Naive thymus-derived CD4-positive, alpha-beta T cell (primary cell): ENCODE measurements at regions not wholly inside any gene's neighbourhood (a gene's known extent, or its start where the extent isn't known, plus 50 kb on each side); places are given as distances from the start of the nearest gene placed in this dataset.
A peak's percentile ranks its signal among the peaks of the same experiment; 100 is the strongest.

Experiments used
- ATAC-seq: fragments of 150-1000 bp; cut with Tn5 transposase; 2 replicates; pipeline ENCODE4 v1.10.0; 2021; ENCODE audit warnings: mild to moderate bottlenecking, moderate library complexity
- CTCF ChIA-PET: fragments of 350-600 bp; sonication (Branson Sonifier 250); formaldehyde crosslinking; loops from one replicate; lab custom pipeline; 2021; ENCODE audit warnings: antibody characterized with exemption; lab: Charles Lee
- POLR2A ChIA-PET: fragments of 350-600 bp; sonication (Branson Sonifier 250); formaldehyde crosslinking; loops from one replicate; lab custom pipeline; 2021; ENCODE audit warnings: antibody characterized with exemption, inconsistent platforms; lab: Charles Lee
- DNase-seq, 9 donors: peaks; one replicate each; pipeline versions ENCODE4 v3.0.0 to v3.0.0-alpha.2; 2020 to 2022; ENCODE audit warnings: mixed read lengths in 1 of 9
- H3K27ac ChIP-seq: one replicate; pipeline ENCODE4 v1.7.0; 2013; ENCODE audit warnings: mild to moderate bottlenecking, low read depth, low read length, moderate library complexity
- H3K27me3 ChIP-seq, 2 donors: one replicate each; pipeline ENCODE4 v1.7.0; 2013; ENCODE audit warnings: low read length in 2 of 2, mild to moderate bottlenecking in 2 of 2, moderate library complexity in 2 of 2; ENCODE audit not compliant: control insufficient read depth in 2 of 2, insufficient read depth in 2 of 2
- H3K36me3 ChIP-seq, 3 experiments: 1 replicate in 2 of 3; 2 replicates in 1 of 3; pipeline ENCODE4 v1.7.0; 2013; ENCODE audit warnings: low read length in 3 of 3, mild to moderate bottlenecking in 3 of 3, moderate library complexity in 1 of 3; ENCODE audit not compliant: insufficient read depth in 3 of 3, control insufficient read depth in 2 of 3
- H3K4me1 ChIP-seq, 2 donors: one replicate each; pipeline ENCODE4 v1.7.0; 2013; ENCODE audit warnings: low read length in 2 of 2, mild to moderate bottlenecking in 2 of 2, moderate library complexity in 1 of 2; ENCODE audit not compliant: control insufficient read depth in 2 of 2, insufficient read depth in 2 of 2
- H3K4me3 ChIP-seq: 2 replicates; pipeline ENCODE4 v1.7.0; 2013; ENCODE audit warnings: mild to moderate bottlenecking, low read length
- H3K9me3 ChIP-seq, 3 experiments: 1 replicate in 2 of 3; 2 replicates in 1 of 3; pipeline ENCODE4 v1.7.0; 2013; ENCODE audit warnings: low read length in 3 of 3; ENCODE audit not compliant: control insufficient read depth in 2 of 3
- H3K27ac Mint-ChIP-seq, 9 donors: one replicate each; pipeline ENCODE4 v1.8.0; 2020 to 2022; ENCODE audit warnings: mixed read lengths in 9 of 9, mild to moderate bottlenecking in 8 of 9, moderate library complexity in 5 of 9, inconsistent platforms in 2 of 9
- H3K27me3 Mint-ChIP-seq, 5 donors: one replicate each; pipeline ENCODE4 v1.8.0; 2021 to 2022; ENCODE audit warnings: mixed read lengths in 5 of 5, mild to moderate bottlenecking in 1 of 5
- H3K36me3 Mint-ChIP-seq, 5 donors: one replicate each; pipeline ENCODE4 v1.8.0; 2020 to 2022; ENCODE audit warnings: mixed read lengths in 5 of 5, mild to moderate bottlenecking in 3 of 5, inconsistent platforms in 1 of 5
- H3K4me1 Mint-ChIP-seq, 7 donors: one replicate each; pipeline ENCODE4 v1.8.0; 2020 to 2022; ENCODE audit warnings: mixed read lengths in 7 of 7, mild to moderate bottlenecking in 3 of 7, inconsistent platforms in 1 of 7
- H3K4me3 Mint-ChIP-seq, 10 donors: one replicate each; pipeline ENCODE4 v1.8.0; 2020 to 2022; ENCODE audit warnings: mild to moderate bottlenecking in 10 of 10, mixed read lengths in 10 of 10, moderate library complexity in 6 of 10, inconsistent platforms in 2 of 10
- H3K9me3 Mint-ChIP-seq, 11 donors: one replicate each; pipeline ENCODE4 v1.8.0; 2020 to 2022; ENCODE audit warnings: mixed read lengths in 11 of 11, mild to moderate bottlenecking in 4 of 11, inconsistent platforms in 1 of 11, moderate library complexity in 1 of 11
- intact Hi-C, 2 donors: fragments of 100-400 bp; cut with micrococcal nuclease; formaldehyde crosslinking; loops; one replicate each; pipeline ENCODE4 v1.15.1; 2023

DNA sequence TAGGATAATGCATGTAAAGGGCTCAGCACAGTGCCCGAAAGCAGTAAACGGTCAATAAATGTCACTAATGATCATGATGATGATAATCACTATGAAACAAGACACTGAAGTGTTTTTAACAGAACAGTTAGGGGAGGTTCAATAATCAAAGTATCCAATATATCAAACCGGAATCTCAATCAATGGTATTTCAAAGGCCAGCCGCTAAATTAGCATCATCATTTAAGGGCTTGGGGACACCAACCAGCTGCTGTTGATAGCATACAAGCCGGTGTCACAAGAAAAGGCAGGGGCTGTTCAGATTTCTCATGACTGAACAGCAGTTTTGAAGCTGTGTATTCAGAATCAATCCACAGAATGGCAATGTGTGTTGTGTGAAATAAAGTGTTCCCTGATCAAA, 316.0 kb upstream of the NPVF start:
- no peak overlapping the region for H3K27ac Mint-ChIP-seq
- no peak overlapping the region for H3K4me3 Mint-ChIP-seq
- ChIA-PET CTCF (no interaction called here), POLR2A (no interaction called here)
- no peaks in the 10 kb centered on the region for H3K36me3 Mint-ChIP-seq
- intact Hi-C loops = no loop called here
- Histone ChIP-seq H3K27me3 (no peaks in the 10 kb centered on the region), H3K36me3 (no peaks in the 10 kb centered on the region), H3K27ac (no peak overlapping the region), H3K9me3 (no peaks in the 10 kb centered on the region), H3K4me1 (no peaks in the 10 kb centered on the region), H3K4me3 (no peak overlapping the region)
- peaks cover 2 to 17% (median 12%) of the 10 kb centered on the region in 7 donors for H3K4me1 Mint-ChIP-seq
- no peak for DNase-seq
- peaks cover 0 to 3% (median 0%) of the 10 kb centered on the region in 11 donors for H3K9me3 Mint-ChIP-seq
- no peak for ATAC-seq
- H3K27me3 Mint-ChIP-seq = peaks cover 0 to 19% (median 6%) of the 10 kb centered on the region in 5 donors

DNA sequence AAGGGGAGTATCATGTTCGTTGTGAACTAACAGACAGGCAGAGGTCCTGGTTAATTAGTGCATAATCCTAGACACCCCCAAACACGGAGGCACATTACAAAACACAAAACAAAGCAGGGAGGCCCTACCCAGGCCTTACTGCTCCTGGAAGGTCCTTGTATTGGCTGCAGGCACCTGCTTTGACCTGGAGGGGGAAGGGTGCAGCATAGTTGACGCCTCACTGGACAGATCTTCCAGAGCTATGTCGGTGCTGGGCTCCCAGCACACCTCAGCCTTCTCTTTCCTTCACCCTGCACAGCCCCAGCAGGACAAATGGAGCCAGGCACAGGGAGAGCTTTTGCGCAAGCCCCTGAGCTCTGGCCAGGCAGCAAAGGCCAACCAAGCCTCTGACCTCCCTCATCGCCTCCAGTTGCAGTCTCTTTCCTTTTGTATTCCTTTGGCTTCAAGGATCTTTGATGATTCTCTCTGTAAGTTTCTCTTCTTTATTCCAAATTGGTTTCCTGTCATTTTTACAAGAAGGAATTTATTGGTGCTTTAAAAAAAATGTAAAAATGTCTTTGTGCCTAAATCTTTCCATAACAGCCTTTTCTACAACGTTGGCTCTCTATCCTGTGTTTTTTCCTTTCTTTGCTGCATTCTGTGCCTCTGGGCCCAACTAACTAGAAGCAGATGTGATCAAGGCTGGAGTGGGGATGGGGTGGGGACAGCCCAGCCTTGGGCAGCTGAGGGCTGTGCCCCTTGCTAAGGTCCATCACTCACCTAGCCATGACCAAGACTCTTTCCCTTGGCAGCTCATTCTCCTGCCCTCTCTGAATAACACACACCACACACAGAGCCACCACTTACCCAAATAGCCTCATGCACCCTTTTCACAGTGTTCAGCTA, 317.1 kb upstream of the NPVF start:
- no peak for DNase-seq
- intact Hi-C loops = no loop called here
- H3K27me3 Mint-ChIP-seq = peaks cover 0 to 20% (median 6%) of the 10 kb centered on the region in 5 donors
- ChIA-PET CTCF (interaction anchor here (0.6 kb wide), 1 partner anchor 127 kb away, joined by 3 read pairs; no protein-coding TSS in a partner anchor), POLR2A (interaction anchor here (0.7 kb wide), 1 partner anchor 14 kb away, joined by 3 read pairs; no protein-coding TSS in a partner anchor)
- H3K9me3 ChIP-seq = no peaks in the 10 kb centered on the region
- no peak overlapping the region for H3K27ac ChIP-seq
- H3K9me3 Mint-ChIP-seq = peaks cover 0 to 3% (median 0%) of the 10 kb centered on the region in 11 donors
- H3K4me3 ChIP-seq = no peak overlapping the region
- no peak overlapping the region for H3K4me3 Mint-ChIP-seq
- no peaks in the 10 kb centered on the region for H3K27me3 ChIP-seq
- H3K27ac Mint-ChIP-seq = no peak overlapping the region
- ATAC-seq = no peak
- H3K4me1 ChIP-seq = no peaks in the 10 kb centered on the region
- no peaks in the 10 kb centered on the region for H3K36me3 Mint-ChIP-seq
- H3K36me3 ChIP-seq = no peaks in the 10 kb centered on the region
- peaks cover 2 to 16% (median 11%) of the 10 kb centered on the region in 7 donors for H3K4me1 Mint-ChIP-seq

DNA sequence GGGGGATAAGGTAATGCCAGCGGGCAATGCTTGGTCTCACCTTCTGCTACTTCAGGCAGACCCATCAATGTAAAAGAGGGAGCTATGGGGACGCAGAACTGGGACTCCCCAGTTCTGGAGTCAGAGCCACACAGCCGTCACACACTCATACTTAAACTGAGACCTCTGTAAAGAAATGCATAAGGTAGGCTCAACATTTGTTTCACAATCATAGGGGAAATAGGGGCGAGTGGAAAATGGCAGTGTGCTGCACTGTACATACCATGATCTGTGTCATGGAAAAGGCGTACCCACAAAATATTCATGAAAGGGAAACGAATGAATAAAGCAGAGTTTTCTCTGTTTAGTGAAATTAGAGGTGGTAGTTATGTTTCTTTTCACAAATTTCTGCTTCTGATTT, 318.0 kb upstream of the NPVF start:
- DNase-seq (no peak), ATAC-seq (no peak)
- POLR2A ChIA-PET = no interaction called here
- peaks cover 0 to 3% (median 0%) of the 10 kb centered on the region in 11 donors for H3K9me3 Mint-ChIP-seq
- intact Hi-C loops = no loop called here
- CTCF ChIA-PET = no interaction called here
- no peak overlapping the region for H3K4me3 Mint-ChIP-seq
- Histone ChIP-seq H3K9me3 (no peaks in the 10 kb centered on the region), H3K4me1 (no peaks in the 10 kb centered on the region), H3K36me3 (no peaks in the 10 kb centered on the region), H3K4me3 (no peak overlapping the region), H3K27ac (no peak overlapping the region), H3K27me3 (no peaks in the 10 kb centered on the region)
- peaks cover 6 to 26% (median 14%) of the 10 kb centered on the region in 5 donors for H3K27me3 Mint-ChIP-seq
- H3K27ac Mint-ChIP-seq = no peak overlapping the region
- peaks cover 2 to 16% (median 11%) of the 10 kb centered on the region in 7 donors for H3K4me1 Mint-ChIP-seq
- no peaks in the 10 kb centered on the region for H3K36me3 Mint-ChIP-seq

DNA sequence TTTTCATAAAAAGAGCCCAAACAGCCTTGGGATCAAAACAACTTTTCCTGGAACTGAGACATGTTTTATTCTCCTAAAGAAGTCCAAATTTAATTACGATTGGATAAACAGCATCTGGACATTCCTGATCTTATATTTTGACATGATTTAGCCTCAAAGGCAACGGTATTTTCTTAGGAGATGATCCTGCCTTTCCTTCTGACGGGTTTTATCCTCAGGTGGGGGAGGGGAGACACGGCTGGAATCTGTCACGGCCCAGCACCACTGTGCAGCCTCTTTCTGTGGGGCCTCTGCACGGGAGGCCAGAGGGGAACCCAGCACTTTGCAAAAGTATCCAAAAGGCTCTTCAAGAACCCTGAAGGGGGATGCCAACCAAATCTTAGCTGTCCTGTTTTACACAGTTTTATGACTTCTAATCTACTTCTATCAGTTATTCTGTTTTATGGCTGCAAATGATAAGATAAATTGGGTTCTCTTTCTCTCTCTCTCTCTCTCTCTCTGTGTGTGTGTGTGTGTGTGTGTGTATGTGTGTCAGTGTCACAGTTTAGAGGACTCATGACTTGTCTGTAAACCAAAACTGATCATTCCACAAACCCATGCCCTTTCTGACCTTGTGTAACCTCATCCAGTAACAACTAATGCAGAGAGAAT, 321.1 kb upstream of the NPVF start:
- H3K27ac ChIP-seq = no peak overlapping the region
- no peaks in the 10 kb centered on the region for H3K27me3 ChIP-seq
- no peaks in the 10 kb centered on the region for H3K9me3 ChIP-seq
- no peak overlapping the region for H3K4me3 ChIP-seq
- DNase-seq (no peak), ATAC-seq (no peak)
- Mint-ChIP-seq H3K27ac (peak overlapping the region in 1 of 9 donors; percentile 63), H3K4me1 (peaks cover 0 to 16% (median 8%) of the 10 kb centered on the region in 7 donors), H3K4me3 (no peak overlapping the region), H3K9me3 (no peaks in the 10 kb centered on the region), H3K36me3 (no peaks in the 10 kb centered on the region), H3K27me3 (peaks cover 0 to 20% (median 9%) of the 10 kb centered on the region in 5 donors)
- intact Hi-C loops = no loop called here
- H3K4me1 ChIP-seq = no peaks in the 10 kb centered on the region
- ChIA-PET CTCF (no interaction called here), POLR2A (no interaction called here)
- no peaks in the 10 kb centered on the region for H3K36me3 ChIP-seq

DNA sequence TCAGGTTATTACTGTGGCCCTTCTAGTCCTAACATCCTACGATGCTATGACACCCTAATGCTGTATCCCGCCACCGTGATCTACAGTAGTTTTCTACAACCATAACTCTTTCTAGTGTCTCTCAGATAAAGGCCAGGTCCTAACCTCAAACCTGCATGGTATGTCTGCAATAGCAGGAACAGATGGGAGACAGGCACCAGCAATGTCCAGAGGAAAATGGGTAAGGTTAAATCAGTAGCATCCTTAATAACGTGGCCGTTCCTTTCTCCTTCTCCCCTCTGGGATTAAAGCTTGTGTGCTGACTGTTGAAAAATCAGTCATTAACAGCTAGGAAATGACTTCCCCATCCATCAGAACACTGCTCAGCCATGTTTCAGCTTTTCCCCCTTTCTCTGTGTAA, 321.9 kb upstream of the NPVF start:
- Mint-ChIP-seq H3K4me1 (peaks cover 0 to 16% (median 8%) of the 10 kb centered on the region in 7 donors), H3K27ac (no peak overlapping the region), H3K4me3 (no peak overlapping the region), H3K36me3 (no peaks in the 10 kb centered on the region), H3K9me3 (no peaks in the 10 kb centered on the region), H3K27me3 (peaks cover 0 to 20% (median 9%) of the 10 kb centered on the region in 5 donors)
- Histone ChIP-seq H3K36me3 (no peaks in the 10 kb centered on the region), H3K27ac (no peak overlapping the region), H3K4me3 (no peak overlapping the region), H3K9me3 (no peaks in the 10 kb centered on the region), H3K4me1 (no peaks in the 10 kb centered on the region), H3K27me3 (no peaks in the 10 kb centered on the region)
- intact Hi-C loops = no loop called here
- POLR2A ChIA-PET = no interaction called here
- CTCF ChIA-PET = no interaction called here
- DNase-seq = no peak
- ATAC-seq = no peak

DNA sequence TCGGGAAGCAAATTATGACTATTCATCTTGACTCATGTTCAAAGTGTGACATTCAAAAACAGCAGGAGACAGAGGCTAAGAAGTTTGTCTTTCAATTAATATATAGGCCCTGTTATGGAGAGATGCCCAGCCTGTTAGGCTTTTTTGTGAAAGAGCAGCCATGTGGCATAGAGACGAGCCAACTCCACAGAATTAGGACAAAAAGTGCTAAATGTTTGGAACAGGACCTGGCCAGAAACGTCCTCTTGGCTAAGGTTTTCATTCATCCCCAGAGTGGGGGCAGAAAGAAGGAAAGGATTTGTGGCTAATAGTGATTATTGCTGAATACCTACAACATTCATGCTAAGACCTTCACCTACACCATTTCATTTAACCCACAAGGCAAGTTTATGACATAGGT, 324.7 kb upstream of the NPVF start:
- ChIA-PET POLR2A (no interaction called here), CTCF (interaction anchor here (0.7 kb wide), 1 partner anchor 23 kb away, joined by 4 read pairs; no protein-coding TSS in a partner anchor)
- peaks cover 3 to 25% (median 16%) of the 10 kb centered on the region in 7 donors for H3K4me1 Mint-ChIP-seq
- H3K27me3 Mint-ChIP-seq = peaks cover 0 to 15% (median 9%) of the 10 kb centered on the region in 5 donors
- H3K4me3 Mint-ChIP-seq = no peak overlapping the region
- H3K27ac Mint-ChIP-seq = no peak overlapping the region
- intact Hi-C loops = no loop called here
- no peak for DNase-seq
- Histone ChIP-seq H3K27ac (no peak overlapping the region), H3K36me3 (no peaks in the 10 kb centered on the region), H3K4me3 (no peak overlapping the region), H3K9me3 (no peaks in the 10 kb centered on the region), H3K4me1 (peaks cover 0 to 5% of the 10 kb centered on the region in 2 donors), H3K27me3 (no peaks in the 10 kb centered on the region)
- no peaks in the 10 kb centered on the region for H3K9me3 Mint-ChIP-seq
- no peak for ATAC-seq
- no peaks in the 10 kb centered on the region for H3K36me3 Mint-ChIP-seq
